ENCODE measurements at regions not wholly inside any gene's neighbourhood (a gene's known extent, or its start where the extent isn't known, plus 50 kb on each side); places are given as distances from the start of the nearest gene placed in this dataset.
"Not testable (repeated sequence)": the region's sequence is repeated elsewhere in the genome, so short reads cannot be mapped to it uniquely, and the experiment has no call there.

DNA sequence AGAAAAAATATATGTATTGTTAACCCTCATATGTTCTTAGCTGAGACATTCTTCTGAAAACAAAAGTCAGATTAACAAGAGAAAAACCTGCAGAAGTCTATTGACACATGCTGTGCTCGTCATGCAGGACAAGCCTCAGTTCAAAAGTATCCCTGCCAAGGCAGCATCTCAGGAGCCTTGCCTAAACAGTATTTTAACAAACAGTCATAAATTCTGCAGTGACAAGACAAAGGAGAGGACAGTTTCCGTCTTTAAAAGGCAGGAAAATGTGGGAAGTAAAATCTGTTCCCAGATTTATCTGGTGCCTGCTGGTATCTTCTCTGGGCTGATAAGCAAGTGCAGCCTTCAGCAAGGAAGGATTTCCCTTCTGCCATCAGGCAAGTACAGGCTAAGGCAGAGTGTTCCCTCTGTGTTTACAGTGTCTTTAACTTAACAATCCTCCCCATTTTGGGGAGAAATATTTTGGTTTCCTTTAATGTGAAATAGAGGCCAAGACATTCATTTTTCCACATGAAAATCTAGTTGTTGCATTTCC is 480.2 kb upstream of the CCDC196 start:
- H3K27ac ChIP-seq: no peak overlapping the region
- intact Hi-C loops (cut with DNase I): no loop called here

DNA sequence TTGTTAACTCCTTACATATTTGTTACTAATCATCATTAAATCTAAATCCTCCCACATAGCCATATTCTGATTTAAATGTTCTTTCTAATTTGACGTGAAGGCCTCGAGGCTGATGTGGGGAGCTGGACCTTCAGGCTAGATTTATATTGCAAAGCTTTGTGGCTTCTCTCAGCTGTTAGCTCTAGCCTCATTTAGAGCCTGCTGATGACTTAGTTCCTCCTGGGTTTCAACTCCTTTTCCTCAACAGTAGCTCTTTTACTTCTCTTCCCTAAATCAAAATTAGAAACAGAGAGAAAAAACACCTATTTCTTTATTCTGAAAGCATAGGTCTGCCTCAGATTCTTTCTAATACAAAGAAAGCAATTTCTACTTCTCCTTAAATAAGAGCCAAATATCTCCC is 477.5 kb upstream of the CCDC196 start:
- DNase-seq: no peak
- ATAC-seq: no peak
- Histone ChIP-seq H3K4me1 (no peaks in the 10 kb centered on the region), H3K27me3 (no peaks in the 10 kb centered on the region), H3K27ac (no peak overlapping the region), H3K4me3 (no peak overlapping the region), H3K9me3 (no peaks in the 10 kb centered on the region), H3K36me3 (replicated peaks in 1 of 2; ENCODE audit: insufficient read depth in 1 of 2, low read depth in 2 of 2) (no peaks in the 10 kb centered on the region)
- 65 to 67% methylated on average over 2 of the region's 2 CpGs for WGBS, 2 donors
- intact Hi-C loops (cut with DNase I): no loop called here
- TF ChIP-seq CTCF (IDR thresholded peaks at IDR 0.05) (no peak), POLR2A (IDR thresholded peaks at IDR 0.05) (no peak)

More for the DNA sequence above, 480.2 kb upstream of the CCDC196 start:
- Histone ChIP-seq H3K9me3 (no peaks in the 10 kb centered on the region), H3K36me3 (replicated peaks in 1 of 2; ENCODE audit: insufficient read depth in 1 of 2, low read depth in 2 of 2) (no peaks in the 10 kb centered on the region), H3K4me3 (no peak overlapping the region), H3K4me1 (no peaks in the 10 kb centered on the region), H3K27me3 (no peaks in the 10 kb centered on the region)
- DNase-seq (no peak), ATAC-seq (no peak)
- TF ChIP-seq POLR2A (IDR thresholded peaks at IDR 0.05): no peak
- no peak for TF ChIP-seq CTCF (IDR thresholded peaks at IDR 0.05)
- 18 to 25% methylated on average over 2 of the region's 2 CpGs for WGBS, 2 donors

- Histone ChIP-seq H3K9me3 (no peaks in the 10 kb centered on the region), H3K4me1 (no peaks in the 10 kb centered on the region), H3K27me3 (no peaks in the 10 kb centered on the region), H3K4me3 (no peak overlapping the region), H3K27ac (no peak overlapping the region), H3K36me3 (replicated peaks in 1 of 2; ENCODE audit: insufficient read depth in 1 of 2, low read depth in 2 of 2) (no peaks in the 10 kb centered on the region)
- intact Hi-C loops (cut with DNase I): no loop called here
- no peak for TF ChIP-seq CTCF (IDR thresholded peaks at IDR 0.05)
- TF ChIP-seq POLR2A (IDR thresholded peaks at IDR 0.05): no peak
- ATAC-seq (no peak), DNase-seq (no peak)
- 63 to 77% methylated on average over 2 of the region's 2 CpGs for WGBS, 2 donors
Measured at GRCh38 chr14:66009089-66009488, 477.1 kb upstream of the CCDC196 start.

DNA sequence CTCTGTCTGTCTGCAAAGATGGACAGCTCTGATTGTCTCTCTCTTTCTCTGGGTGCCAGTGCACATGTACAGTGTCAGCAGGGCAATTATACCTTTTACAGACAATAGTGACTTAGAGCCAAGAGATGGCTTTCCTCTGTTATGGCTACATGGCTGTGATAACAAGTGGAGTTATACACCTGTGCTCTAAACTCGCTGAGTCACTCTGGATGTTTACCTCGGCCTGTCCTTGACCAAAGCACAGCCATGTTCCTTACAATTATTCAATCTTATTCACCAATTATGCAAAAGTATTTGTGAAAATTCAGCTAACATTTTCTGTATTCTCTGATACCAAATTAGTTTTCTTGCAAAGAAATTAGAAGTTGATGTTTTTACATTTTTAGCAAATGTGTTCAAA is 475.5 kb upstream of the CCDC196 start:
- Histone ChIP-seq H3K36me3 (replicated peaks in 1 of 2; ENCODE audit: insufficient read depth in 1 of 2, low read depth in 2 of 2) (no peaks in the 10 kb centered on the region), H3K27me3 (no peaks in the 10 kb centered on the region), H3K4me3 (no peak overlapping the region), H3K4me1 (no peaks in the 10 kb centered on the region), H3K9me3 (no peaks in the 10 kb centered on the region), H3K27ac (no peak overlapping the region)
- no peak for ATAC-seq
- DNase-seq: no peak
- intact Hi-C loops (cut with DNase I): no loop called here
- WGBS, 2 donors: 25 to 28% methylated on average over 2 of the region's 2 CpGs
- no peak for TF ChIP-seq POLR2A (IDR thresholded peaks at IDR 0.05)
- TF ChIP-seq CTCF (IDR thresholded peaks at IDR 0.05): no peak

DNA sequence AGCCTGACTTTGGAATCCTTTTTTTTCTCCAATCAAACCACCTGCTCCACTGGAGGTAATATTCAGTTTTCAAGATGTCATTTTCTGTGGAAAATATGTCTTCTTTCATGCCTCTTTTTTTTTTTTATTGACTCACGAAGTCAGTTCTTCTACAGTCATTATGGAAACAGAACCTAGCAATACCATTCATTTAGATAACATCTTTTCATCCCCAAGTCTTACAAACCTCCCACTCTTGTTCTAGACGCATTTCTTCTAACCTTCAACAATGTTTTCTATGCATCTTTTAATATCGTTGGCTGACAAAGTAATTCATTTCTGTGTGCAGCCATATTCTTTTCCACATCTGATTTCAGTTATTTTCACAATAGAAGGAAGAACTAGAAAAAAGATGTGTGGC is 474.3 kb upstream of the CCDC196 start:
- no peak for TF ChIP-seq CTCF (IDR thresholded peaks at IDR 0.05)
- no peak for TF ChIP-seq POLR2A (IDR thresholded peaks at IDR 0.05)
- Histone ChIP-seq H3K27ac (no peak overlapping the region), H3K27me3 (no peaks in the 10 kb centered on the region), H3K9me3 (no peaks in the 10 kb centered on the region), H3K4me1 (no peaks in the 10 kb centered on the region), H3K36me3 (replicated peaks in 1 of 2; ENCODE audit: insufficient read depth in 1 of 2, low read depth in 2 of 2) (no peaks in the 10 kb centered on the region), H3K4me3 (no peak overlapping the region)
- no peak for DNase-seq
- no peak for ATAC-seq
- 61 to 76% methylated on average over 3 of the region's 3 CpGs for WGBS, 2 donors
- intact Hi-C loops (cut with DNase I): no loop called here

DNA sequence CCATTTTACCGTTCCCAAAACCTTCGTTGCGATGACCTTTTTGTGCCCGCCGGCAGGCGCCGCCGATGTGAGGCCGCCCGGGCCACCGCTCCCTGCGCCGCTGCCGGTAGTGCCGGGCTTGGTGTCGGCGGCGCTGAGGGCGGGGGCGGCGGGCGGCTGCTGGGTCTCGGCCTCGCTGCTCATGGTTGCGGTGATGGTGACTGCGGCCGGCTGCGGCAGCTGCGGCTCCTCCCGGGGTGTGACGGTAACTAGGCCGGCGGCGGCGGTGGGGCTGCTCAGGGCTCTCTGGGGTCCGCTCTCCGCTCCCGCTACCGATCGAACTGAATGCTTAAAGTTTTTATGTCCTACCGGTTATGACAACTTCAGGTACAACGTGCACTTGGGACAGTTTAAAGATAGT is 472.6 kb upstream of the CCDC196 start:
- intact Hi-C loops (cut with DNase I); DNase-seq; H3K9me3 ChIP-seq; H3K27me3 ChIP-seq; ATAC-seq; H3K27ac ChIP-seq; H3K4me1 ChIP-seq; H3K36me3 ChIP-seq (replicated peaks in 1 of 2; ENCODE audit: insufficient read depth in 1 of 2, low read depth in 2 of 2); H3K4me3 ChIP-seq: not testable (repeated sequence)
- WGBS, 2 donors: 76% methylated on average over 17 to 27 of the region's 42 CpGs

Measured in body of pancreas (tissue), 4 donors.